Activated CD8-positive, alpha-beta T cell treated with anti-CD3 and anti-CD28 coated beads for 36 hours (primary cell): ENCODE measurements at regions not wholly inside any gene's neighbourhood (a gene's known extent, or its start where the extent isn't known, plus 50 kb on each side); places are given as distances from the start of the nearest gene placed in this dataset.
A peak's percentile ranks its signal among the peaks of the same experiment; 100 is the strongest.

ENCODE experiments used
- ATAC-seq: fragments of 200-7000 bp; cut with Tn5 transposase; one replicate; pipeline ENCODE4 v1.10.0; 2021; ENCODE audit warnings: mild to moderate bottlenecking, moderate library complexity
- CTCF ChIA-PET: fragments of 350-600 bp; sonication (Branson Sonifier 250); formaldehyde crosslinking; loops from one replicate; lab custom pipeline; 2021; ENCODE audit warnings: antibody characterized with exemption; lab: Charles Lee
- POLR2A ChIA-PET: fragments of 350-600 bp; sonication (Branson Sonifier 250); formaldehyde crosslinking; loops from one replicate; lab custom pipeline; 2021; ENCODE audit warnings: antibody characterized with exemption; lab: Charles Lee
- DNase-seq: peaks from one replicate; pipeline ENCODE4 v3.0.0-alpha.2; 2020
- H3K27ac Mint-ChIP-seq: one replicate; pipeline ENCODE4 v1.8.0; 2021; ENCODE audit warnings: mild to moderate bottlenecking, mixed read lengths
- H3K27me3 Mint-ChIP-seq: one replicate; pipeline ENCODE4 v1.8.0; 2021; ENCODE audit warnings: mixed read lengths
- H3K36me3 Mint-ChIP-seq: one replicate; pipeline ENCODE4 v1.8.0; 2021; ENCODE audit warnings: low read depth, mixed read lengths
- H3K4me1 Mint-ChIP-seq: one replicate; pipeline ENCODE4 v1.8.0; 2021; ENCODE audit warnings: low read depth, mixed read lengths
- H3K4me3 Mint-ChIP-seq: one replicate; pipeline ENCODE4 v1.8.0; 2021; ENCODE audit warnings: mild to moderate bottlenecking, moderate library complexity, mixed read lengths
- H3K9me3 Mint-ChIP-seq: one replicate; pipeline ENCODE4 v1.8.0; 2021; ENCODE audit warnings: mixed read lengths
- intact Hi-C: fragments of 100-400 bp; cut with micrococcal nuclease; formaldehyde crosslinking; loops from one replicate; pipeline ENCODE4 v1.10.0; 2022
- TF ChIP-seq, protein P1 (sequence below): fragments of 200-600 bp; IDR thresholded peaks from one replicate; pipeline ENCODE4 v1.8.0; 2022; ENCODE audit warnings: antibody characterized with exemption, mild to moderate bottlenecking

DNA sequence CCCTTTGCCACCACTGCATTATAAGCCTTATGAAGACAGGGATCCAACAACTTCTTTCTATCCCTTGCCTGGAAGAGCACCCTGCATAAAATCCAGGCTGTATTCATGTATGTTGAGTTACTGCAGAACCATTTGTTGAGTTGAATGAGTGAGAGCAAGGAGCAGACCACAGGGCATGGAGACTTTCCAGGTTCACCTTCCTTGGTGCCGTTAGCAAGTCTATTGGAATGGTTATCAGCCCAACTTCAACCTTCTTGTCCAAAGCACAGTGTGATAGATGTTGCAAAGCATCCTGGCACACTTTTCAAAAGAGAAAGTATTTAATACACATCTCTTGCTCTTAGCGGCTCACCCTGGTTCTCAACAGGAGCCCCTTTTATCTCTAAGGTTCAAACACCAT is 100.9 kb upstream of the CLDN10 start:
- ChIA-PET POLR2A (no interaction called here), CTCF (no interaction called here)
- TF ChIP-seq, protein P1, sequence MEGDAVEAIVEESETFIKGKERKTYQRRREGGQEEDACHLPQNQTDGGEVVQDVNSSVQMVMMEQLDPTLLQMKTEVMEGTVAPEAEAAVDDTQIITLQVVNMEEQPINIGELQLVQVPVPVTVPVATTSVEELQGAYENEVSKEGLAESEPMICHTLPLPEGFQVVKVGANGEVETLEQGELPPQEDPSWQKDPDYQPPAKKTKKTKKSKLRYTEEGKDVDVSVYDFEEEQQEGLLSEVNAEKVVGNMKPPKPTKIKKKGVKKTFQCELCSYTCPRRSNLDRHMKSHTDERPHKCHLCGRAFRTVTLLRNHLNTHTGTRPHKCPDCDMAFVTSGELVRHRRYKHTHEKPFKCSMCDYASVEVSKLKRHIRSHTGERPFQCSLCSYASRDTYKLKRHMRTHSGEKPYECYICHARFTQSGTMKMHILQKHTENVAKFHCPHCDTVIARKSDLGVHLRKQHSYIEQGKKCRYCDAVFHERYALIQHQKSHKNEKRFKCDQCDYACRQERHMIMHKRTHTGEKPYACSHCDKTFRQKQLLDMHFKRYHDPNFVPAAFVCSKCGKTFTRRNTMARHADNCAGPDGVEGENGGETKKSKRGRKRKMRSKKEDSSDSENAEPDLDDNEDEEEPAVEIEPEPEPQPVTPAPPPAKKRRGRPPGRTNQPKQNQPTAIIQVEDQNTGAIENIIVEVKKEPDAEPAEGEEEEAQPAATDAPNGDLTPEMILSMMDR, result no peak
- H3K9me3 Mint-ChIP-seq, result no peaks in the 10 kb centered on the region
- H3K4me1 Mint-ChIP-seq, result peaks cover 9% of the 10 kb centered on the region
- H3K4me3 Mint-ChIP-seq, result no peak overlapping the region
- no peak for ATAC-seq
- H3K36me3 Mint-ChIP-seq, result no peaks in the 10 kb centered on the region
- intact Hi-C loops, result no loop called here
- DNase-seq, result no peak
- no peak overlapping the region for H3K27ac Mint-ChIP-seq
- peaks cover 10% of the 10 kb centered on the region for H3K27me3 Mint-ChIP-seq

DNA sequence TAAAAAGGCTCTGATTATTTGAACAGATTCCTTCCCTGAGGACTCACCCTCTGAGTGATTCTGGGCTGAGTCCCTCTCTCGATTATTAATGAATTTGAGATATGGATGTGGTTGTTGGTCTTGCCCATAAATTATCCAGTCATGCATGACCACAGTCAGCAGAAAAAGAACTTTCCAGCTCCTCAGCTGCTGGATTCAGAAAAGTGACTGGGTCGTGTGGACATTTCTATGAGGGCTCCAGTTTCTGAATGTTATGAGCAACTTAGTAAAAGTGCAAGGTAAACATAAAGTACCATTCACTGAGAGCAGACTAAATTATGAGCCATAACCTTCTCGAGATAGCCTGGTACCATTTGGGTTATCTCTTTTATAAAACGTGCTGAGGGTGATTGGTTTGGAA is 100.1 kb upstream of the CLDN10 start:
- CTCF ChIA-PET, result no interaction called here
- Mint-ChIP-seq H3K27me3 (peaks cover 10% of the 10 kb centered on the region), H3K4me1 (peaks cover 16% of the 10 kb centered on the region), H3K36me3 (no peaks in the 10 kb centered on the region), H3K9me3 (no peaks in the 10 kb centered on the region), H3K4me3 (no peak overlapping the region), H3K27ac (no peak overlapping the region)
- intact Hi-C loops, result no loop called here
- DNase-seq, result no peak
- no peak for ATAC-seq
- TF ChIP-seq, protein P1, result no peak
- POLR2A ChIA-PET, result no interaction called here

DNA sequence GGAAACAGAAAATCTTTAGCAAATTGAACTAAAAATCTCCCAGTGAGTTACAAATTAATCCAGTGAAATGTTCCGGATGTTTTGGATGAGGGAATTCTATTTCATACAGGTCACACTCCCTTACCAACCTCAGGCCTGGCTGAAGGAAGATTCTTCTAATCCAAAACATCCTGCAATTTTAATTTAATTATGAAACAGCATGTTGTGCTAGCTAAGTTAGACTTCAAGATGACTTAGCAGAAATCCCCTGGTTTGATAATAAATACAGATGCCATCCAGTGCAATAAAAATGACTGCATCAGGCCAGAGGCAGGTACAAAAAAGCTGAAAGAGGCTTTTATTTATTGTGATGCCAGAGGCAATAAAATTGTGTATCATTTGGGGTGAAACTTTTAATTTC is 96.7 kb upstream of the CLDN10 start:
- H3K4me1 Mint-ChIP-seq, result peaks cover 19% of the 10 kb centered on the region
- no peak overlapping the region for H3K4me3 Mint-ChIP-seq
- ATAC-seq (no peak), DNase-seq (no peak)
- H3K36me3 Mint-ChIP-seq, result peaks cover 1% of the 10 kb centered on the region
- CTCF ChIA-PET, result interaction anchor here (1.0 to 1.8 kb wide), 2 partner anchors 55 to 267 kb away, joined by 3 to 5 read pairs; no protein-coding TSS in a partner anchor
- TF ChIP-seq, protein P1, result no peak
- POLR2A ChIA-PET, result no interaction called here
- no peaks in the 10 kb centered on the region for H3K27me3 Mint-ChIP-seq
- intact Hi-C loops, result no loop called here
- no peak overlapping the region for H3K27ac Mint-ChIP-seq
- H3K9me3 Mint-ChIP-seq, result peaks cover 17% of the 10 kb centered on the region

DNA sequence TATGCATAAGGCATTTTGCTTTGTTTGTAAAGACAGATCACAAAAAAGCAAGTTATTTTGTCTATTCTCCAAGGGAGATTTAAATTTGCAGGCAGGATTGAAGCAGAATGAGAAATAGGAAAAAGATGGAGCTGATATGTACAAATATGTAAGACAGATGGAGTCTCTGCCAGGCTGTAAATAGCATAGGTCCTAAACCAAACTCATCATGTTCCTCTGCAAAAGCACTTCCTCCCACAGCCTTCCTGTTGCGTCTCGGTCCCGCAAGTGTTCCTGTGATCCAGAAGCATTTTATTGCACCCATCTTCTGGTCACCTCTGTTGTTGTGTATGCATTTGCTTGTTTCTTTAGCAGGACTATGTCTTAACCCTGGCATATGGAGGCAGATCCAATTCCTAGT is 95.7 kb upstream of the CLDN10 start:
- Mint-ChIP-seq H3K4me1 (peaks cover 19% of the 10 kb centered on the region), H3K27ac (no peak overlapping the region), H3K27me3 (no peaks in the 10 kb centered on the region), H3K36me3 (peaks cover 1% of the 10 kb centered on the region), H3K4me3 (no peak overlapping the region), H3K9me3 (peaks cover 17% of the 10 kb centered on the region)
- CTCF ChIA-PET, result interaction anchor here (1.8 kb wide), 1 partner anchor 268 kb away, joined by 5 read pairs; no protein-coding TSS in a partner anchor
- intact Hi-C loops, result no loop called here
- TF ChIP-seq, protein P1, result no peak
- ATAC-seq, result no peak
- no peak for DNase-seq
- POLR2A ChIA-PET, result interaction anchor here (0.6 kb wide), 1 partner anchor 1144 kb away, joined by 3 read pairs; no protein-coding TSS in a partner anchor

DNA sequence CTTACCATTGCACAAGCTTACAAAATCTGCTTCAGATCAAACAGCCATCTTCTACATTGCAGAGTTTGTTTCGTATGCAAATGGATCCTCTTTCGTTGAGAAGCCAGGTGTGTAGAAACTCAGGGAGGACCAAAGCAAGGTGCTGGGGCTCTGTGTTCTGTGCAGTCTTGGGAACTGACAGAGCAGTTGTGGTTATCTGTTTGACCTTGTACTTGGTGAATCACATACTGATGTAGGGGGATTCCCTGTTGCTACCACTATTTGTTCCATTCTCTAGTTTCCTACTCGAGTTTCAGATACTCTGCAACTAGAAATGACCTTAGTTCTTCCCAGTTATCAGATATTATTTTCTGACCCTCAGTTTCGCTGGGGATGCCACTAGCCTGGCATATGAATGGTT is 95.2 kb upstream of the CLDN10 start:
- no peak overlapping the region for H3K4me3 Mint-ChIP-seq
- ATAC-seq (peak; percentile 96), DNase-seq (peak; percentile 47)
- peaks cover 17% of the 10 kb centered on the region for H3K9me3 Mint-ChIP-seq
- H3K27ac Mint-ChIP-seq, result no peak overlapping the region
- TF ChIP-seq, protein P1, result no peak
- intact Hi-C loops, result no loop called here
- H3K4me1 Mint-ChIP-seq, result peaks cover 19% of the 10 kb centered on the region
- peaks cover 1% of the 10 kb centered on the region for H3K36me3 Mint-ChIP-seq
- ChIA-PET CTCF (interaction anchor here (1.8 kb wide), 1 partner anchor 268 kb away, joined by 5 read pairs; no protein-coding TSS in a partner anchor), POLR2A (no interaction called here)
- H3K27me3 Mint-ChIP-seq, result no peaks in the 10 kb centered on the region
